GM18870 (cell line): ENCODE measurements at regions not wholly inside any gene's neighbourhood (a gene's known extent, or its start where the extent isn't known, plus 50 kb on each side); places are given as distances from the start of the nearest gene placed in this dataset.

ENCODE experiments used
- ATAC-seq: cut with Tn5 transposase; IDR thresholded peaks from one replicate; pipeline ENCODE4 v1.9.1; 2021; ENCODE audit warnings: moderate library complexity; ENCODE audit not compliant: unreplicated experiment

DNA sequence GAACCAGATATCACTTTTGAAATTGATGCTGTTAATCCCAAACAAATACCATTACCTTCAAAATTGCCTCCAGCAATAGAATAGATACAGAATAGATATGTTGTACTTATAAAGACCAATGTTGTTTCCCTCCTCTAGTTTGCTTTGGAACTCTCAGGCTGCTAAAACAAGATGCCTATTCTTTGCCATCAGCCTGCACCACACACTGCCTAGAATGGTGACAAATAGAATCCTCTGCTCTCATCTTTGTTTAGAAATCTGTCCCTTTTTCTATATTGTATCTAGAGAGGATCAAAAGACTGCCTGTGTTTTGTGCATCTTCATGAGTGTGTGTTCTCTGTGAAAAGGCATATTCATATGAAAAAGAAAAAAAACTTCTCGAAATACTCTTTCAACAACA lies 349.2 kb upstream of the CCDC54 start:
- no peak for ATAC-seq

DNA sequence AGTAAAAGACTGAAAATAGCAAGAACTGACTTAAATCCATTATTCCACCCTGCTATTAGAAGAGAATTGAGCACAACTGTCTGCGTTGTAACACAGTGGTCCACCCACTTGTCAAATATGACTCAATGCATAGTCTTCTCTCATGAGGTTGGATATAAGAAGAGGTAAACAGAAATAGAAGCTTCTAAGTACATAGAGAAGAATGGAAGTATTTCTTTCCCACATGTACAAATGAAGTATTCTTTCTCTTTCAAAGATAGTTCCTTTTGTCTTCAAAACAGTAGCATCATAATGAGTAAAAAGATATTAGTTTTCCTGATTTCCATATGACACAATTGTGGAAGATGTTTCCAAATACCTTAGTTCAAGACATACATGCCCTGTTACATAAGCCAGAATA lies 348.6 kb upstream of the CCDC54 start:
- no peak for ATAC-seq

DNA sequence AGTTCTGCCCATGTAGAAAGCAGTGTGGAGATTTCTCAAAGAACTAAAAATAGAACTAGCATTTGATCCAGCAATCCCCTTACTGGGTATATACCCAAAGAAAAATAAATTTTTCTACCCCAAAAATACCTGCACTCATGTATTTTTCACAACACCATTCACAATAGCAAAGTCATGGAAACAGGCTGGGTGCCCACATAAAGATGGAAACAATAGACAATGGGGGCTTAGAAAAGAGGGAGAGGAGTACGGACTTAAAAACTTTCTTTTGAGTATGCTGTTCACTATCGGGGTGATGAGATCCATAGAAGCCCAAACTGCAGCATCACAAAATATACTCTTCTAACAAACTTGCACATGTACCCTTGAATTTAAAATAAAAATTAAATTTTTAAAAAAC lies 345.1 kb upstream of the CCDC54 start:
- ATAC-seq, result no peak

DNA sequence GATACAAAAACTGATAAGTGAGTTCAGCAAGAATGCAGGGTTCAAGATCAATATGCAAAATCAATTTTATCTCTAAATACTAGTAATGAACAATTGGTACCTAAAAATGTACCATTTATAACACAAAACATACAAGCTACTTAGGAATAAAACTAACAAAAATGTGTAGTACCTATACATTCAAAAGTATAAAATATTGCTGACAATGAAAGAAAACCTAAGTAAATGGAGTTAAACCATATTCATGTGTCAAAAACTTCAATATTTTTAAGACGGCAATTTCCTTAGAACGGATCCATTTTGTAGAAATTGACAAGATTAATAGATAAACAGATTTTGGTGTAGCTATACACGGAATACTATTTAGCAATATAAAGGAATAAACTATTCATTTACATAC lies 343.1 kb upstream of the CCDC54 start:
- ATAC-seq, result no peak

DNA sequence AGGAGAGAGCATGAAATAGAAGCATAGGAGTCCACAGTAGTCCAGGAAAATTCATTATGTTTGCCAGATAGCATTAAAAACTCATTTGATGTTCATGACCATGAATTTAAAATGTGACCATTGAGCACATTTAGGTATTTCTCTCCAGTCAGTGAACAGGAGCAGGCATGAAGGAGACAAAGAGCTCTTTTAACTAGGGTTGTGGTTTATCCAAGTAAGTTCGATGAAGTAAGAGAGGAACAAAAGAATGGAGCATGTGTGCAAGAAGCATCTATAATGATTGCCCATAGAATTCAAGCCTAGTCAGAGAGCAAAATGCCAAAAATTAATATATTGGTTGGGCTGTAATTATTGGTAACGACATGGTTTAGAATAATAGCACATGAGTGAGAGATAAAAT lies 342.1 kb upstream of the CCDC54 start:
- no peak for ATAC-seq

DNA sequence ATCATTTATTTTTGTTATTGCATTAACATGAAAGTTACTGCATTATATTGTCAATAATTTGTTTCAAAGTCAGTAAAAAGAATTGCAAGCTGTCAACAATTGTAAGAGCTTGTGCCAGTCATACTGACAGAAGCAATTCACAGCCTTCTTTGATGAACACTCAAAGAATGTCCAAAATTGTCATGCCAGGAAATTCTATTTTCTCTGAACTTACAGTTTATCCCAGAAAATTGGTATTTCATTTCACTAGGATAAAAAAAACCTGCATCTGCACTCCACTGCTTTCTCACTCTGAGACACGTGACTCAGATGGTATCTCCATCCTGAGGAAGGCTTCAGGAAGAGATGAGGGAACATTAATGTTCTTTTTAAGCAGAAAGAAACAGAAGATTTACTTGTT lies 332.6 kb upstream of the CCDC54 start:
- no peak for ATAC-seq

DNA sequence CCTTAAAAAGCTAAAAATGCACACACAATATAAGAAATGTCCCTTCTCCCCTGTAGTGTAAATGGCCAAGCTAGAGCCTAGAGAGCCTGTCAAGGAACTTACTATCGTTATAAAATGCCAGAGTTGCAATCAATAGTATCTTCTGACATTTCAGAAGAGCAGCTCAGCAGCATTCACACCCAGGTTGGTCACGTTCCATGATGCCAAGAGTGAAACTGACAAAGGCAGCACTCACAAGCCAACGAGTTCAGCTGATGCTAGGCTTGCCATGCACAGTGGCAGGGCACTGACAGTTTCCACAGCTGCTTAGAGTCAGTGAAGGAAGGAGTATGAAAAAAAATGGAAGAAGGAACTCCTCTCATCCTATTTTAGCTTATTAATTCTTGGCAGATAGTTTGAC lies 331.4 kb upstream of the CCDC54 start:
- ATAC-seq, result no peak

DNA sequence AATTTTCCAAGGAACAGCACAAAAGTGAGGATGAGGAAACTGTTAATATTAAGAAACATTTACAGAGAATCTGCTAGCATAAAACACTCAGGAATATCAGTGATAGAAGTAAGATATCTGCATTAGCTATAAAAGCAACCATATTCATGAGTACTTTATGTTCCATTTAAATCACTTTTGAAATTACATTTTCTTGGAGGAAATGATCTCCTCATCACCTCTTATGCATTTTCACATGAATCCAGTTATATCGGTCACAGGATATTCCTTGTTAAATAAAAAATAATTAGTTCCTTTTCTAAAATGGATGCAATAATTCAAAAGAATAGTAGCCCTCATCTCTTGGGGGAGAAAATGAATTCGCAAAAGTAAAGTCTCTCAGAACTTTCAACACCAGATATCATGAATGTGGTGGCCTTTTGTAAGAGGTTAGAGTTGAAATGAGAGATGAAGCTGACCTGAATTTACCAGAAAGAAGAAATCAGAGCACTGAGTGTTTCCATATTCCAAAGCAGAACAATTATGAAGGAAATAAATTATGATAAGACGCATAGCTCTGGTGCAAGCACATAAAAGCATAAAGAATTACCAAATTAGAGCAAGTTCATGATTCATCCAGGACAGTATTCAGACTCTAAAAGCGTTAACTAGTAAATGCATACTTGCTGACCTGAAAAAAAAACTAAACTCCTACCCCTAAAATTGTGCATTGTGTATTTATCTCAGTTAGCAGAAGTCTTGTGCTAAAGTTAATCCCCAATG lies 321.9 kb upstream of the CCDC54 start:
- no peak for ATAC-seq

DNA sequence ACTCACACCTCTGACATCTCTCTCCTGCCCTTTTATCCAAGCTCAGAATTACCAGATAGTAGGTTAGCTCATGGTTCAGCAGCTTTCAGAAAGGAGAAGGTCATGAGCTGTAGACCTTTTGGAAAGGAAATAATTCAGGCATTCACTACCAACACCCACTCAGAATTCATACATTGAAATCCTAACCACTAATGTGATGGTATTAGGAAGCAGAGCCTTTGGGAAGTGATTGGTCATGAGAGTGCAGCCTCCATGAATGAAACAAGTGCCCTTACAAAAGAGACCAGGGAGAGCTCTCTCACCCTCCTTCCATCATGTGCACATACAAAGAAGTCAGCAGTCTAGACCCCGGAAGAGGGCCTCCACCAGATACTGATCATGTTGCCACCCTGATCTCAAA lies 315.8 kb upstream of the CCDC54 start:
- ATAC-seq, result no peak

DNA sequence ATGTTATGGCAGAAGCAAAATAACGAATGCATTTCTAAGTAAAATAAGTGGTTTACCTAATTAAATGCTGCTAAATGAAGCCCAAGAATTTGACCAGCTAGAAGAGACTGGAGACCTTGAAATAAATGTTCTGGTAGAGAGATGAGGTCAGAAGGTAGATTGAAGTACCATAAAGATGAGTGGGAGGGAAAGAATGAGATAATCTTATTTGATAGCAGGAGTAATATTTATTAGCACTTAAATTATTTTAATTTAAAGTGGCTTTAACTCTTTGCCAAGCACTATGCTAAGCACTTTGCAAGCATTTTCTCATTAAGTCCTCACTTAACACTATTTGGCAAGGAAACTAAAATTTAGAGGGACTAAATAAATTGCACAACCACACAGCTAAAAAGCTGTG lies 314.9 kb upstream of the CCDC54 start:
- no peak for ATAC-seq

DNA sequence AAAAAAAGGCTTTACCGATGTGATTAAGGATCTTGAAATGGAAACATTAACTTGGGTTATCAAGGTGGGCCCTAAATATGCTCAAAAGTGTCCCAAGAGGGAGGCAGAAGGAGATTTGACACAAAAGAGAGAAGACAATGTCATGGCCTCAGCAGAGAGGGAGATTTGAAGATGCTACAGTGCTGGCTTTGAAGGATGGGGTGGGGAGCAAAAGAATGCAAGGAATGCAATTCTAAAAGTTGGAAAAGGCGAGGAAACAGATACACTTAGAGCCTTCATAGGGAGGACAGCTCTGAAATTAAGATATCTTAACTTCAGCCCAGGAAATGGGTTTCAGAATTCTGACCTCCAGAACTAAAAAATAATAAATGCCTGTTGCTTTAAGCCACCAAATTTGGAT lies 314.5 kb upstream of the CCDC54 start:
- ATAC-seq, result no peak

DNA sequence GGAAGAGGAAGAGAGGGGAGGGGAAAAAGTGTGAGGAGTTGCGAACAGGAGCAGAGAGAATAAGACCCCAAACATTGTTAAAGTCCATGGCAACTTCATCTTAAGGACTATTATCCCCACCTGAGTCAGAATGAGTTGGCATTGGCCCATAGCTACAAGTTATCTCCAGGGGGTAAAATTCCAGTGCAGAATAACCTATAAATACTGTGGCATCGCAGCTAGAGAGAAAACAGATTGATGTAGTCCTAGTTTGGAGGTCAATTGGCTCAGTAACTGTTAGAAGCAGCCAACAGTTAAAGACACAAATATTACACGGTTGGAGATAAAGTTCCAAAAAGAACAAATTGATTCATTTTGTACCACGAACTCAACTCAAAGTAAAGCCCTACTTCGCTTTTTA lies 313.9 kb upstream of the CCDC54 start:
- ATAC-seq, result no peak

DNA sequence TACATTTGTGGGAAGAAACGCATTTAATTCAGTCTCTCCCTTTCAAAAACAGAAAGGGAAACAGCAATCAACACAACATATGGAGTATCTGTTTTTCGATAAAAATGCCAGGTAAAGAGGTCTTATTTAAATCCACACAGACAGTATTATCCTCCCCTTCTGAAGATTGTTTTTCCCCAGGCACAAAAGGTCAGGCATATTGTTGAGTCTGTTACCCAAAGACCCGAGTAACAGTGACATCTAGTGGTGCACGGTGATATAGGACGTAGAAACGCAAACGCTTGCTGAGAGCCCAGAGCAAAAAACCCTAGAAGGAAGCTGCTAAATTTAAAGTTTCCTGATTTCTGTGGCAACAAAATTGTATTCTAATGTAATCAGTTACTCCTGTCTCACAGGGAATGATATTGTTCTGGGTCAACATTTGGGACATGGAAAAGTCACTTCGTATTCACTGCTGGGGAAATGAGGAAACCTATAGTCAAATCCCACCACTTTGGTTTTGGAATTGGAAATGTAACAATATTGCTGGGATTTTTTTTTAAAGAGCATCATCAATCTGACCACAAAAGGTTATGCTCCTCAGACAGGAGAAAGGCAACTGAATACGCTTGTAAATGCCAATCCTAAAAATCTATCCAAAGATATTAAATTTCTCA lies 312.7 kb upstream of the CCDC54 start:
- peak; percentile 93 for ATAC-seq

DNA sequence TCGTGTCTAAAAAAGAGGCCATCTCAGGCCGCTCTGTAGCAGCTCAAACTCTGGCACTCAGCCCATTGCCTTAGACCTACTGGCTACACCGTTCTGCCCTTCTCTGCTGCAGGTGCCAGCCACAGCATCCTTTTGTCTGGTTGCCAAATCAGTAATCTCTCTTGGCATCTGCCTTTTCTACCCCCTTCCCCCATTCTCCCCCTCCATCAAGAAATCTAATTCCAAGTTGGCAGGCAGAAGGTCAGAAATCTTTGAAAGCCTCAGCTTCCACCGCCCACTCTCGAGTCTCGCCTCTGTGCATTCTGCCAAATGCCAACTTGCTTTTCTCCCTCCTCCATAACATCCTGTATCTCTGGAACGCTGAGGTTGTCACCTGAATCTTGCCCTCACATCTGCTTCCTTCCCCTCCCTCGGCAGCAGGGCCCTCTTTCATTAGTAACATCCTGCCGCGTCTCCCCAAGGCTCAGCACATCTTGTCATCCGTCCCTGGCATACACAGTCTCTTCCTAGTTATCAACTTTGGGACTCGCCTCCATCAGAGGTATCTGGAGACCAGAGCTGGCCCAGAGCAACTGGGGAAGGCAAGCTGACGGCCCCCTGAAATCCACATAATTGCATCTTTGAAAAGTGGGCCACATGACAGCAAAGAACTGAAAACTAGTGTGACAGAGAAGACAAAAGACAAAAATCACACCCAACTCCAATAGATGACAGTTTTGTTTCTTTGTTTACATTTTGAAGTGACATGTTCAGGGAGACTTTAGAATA lies 312.0 kb upstream of the CCDC54 start:
- ATAC-seq, result no peak

DNA sequence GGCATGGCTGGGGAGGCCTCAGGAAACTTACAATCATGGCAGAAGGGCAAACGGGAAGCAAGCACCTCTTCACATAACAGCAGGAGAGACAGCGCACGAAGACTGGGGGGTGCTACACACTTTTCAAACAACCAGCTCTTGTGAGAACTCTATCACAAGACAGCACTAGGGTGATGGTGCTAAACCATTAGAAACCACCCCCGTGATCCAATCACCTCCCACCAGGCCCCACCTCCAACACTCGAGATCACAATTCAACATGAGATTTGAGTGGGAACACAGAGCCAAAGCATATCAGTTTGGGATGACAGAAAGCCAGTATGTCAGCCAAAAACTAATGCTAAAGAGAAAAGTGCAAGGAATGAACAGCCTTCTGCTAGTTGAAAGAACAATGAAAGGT lies 309.8 kb upstream of the CCDC54 start:
- no peak for ATAC-seq

DNA sequence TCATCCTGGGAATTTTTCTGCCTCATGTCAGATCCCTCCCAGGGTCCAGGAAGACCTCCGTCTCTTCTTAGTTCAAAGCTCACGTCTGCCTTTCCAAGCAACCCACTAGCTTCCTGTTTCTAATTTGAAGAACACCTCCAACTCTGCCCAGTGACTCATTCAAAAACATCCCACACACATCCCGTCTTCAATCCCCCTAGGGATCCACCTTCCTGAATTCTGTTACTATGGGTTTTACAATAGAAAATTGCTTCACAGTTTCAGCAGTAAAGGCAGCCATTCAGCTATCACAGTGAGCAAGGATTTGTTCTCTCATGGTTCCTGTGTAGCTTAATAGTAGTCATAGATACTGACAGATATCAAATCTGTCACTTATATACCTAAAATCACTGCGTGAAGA lies 308.3 kb upstream of the CCDC54 start:
- no peak for ATAC-seq

DNA sequence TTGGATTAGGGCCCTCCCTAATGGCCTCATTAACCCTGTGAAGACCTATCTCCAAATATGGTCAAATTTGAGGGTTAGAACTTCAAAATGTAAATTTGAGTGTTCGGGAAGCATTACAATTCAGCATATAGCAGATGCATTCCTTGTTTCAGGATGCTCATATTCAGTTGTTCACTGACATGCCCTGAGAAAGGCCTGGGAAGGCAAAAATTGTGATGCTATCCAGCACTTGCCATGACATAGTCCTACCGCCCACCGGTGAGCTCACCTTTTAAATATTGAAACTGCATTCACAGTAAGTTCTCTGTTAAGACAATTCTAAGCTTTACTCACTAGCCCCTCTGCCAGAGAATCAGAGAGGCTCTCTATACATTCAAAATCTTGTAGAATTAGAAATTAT lies 300.3 kb upstream of the CCDC54 start:
- no peak for ATAC-seq

DNA sequence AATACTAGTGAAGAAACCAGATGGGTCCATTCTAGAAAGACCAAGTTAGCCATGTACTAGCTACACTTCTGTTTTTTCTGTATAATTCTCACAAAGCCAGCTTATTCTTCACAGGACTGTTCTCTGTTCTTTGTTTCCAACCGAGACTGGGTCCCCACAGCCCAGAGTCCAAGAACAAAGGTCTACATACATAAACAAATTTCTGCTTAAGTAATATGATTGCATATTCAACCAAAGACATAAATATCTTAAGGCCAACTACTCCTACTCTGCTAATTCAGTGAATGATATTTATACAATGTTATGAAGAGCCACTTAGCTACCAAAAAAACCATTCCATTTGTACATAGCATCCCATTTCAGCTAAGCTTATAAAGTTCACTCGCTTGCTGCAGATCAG lies 299.8 kb upstream of the CCDC54 start:
- no peak for ATAC-seq

DNA sequence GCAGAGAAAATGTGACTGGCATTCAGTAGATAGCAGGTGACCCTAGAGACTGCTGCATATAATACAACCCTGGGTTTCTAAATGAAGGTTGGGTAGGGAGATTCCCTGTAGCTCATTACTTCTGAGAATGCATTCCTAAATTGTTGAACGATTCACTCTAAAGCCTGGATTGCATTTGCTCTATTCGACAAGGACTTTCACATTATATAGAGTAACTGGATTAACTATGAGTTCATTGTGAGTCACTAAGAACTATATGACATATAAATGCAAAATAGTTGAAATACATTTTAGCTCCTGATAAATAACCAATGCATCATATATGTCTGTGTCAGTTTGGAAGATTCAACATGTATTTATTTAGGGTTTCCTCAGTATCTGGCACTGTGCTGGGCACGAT lies 294.7 kb upstream of the CCDC54 start:
- no peak for ATAC-seq

DNA sequence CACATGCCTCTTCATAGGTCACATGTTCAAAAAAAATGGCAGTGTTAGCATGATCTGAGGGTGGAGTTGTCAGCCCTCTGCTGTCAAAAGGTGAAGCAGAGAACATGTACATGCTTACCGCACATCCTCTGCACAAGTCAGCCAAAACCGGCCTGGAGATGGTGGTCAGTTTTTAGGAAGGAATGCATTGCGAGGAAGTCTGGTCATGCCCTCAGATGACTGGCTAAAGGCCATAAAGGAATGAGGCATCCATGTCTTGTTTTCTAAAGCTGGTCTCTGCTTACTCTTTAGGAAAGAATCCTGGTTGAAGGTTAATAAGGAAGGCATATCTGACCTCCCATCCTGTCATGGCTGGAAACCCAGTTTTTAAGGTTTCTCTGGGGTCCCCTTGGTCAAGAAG lies 292.0 kb upstream of the CCDC54 start:
- ATAC-seq, result no peak

DNA sequence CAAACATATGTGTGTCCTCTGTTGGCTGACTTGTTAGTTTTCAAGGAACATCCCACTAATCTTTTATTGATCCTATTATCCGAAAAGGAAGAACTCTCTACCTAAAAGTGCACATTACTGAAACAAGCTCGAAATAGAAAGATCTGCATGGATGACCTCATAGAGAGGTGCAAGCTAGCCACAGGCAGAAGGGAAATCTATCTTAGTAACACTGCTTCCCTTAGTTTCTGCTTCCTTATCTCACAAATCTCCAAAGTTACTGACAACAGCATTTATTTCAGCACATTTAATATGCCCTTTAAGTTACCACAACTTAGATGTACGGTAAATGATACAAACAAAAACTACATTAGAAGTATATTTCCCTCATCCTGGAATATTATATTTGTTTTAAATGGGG lies 285.1 kb upstream of the CCDC54 start:
- ATAC-seq, result no peak

DNA sequence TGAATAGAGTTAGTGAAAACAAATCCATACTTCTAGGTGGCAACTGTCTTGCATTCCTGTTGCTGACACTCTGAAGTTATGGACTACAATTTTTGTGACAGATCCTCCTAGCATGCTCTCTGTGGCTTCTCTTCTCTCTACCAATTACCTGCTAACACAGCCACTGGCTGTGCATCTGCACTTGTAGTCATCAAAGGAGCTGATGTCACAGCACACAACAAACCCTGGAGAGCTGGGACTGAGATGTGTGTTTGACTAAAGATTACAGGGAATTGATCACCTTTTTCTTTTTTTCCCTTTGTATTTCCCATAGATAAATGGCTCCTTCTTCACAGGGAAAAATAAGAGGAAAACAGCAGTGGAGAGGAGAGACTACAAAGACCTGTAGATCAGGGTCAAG lies 278.4 kb upstream of the CCDC54 start:
- no peak for ATAC-seq
